IMR-90 (cell line): ENCODE measurements at regions not wholly inside any gene's neighbourhood (a gene's known extent, or its start where the extent isn't known, plus 50 kb on each side); places are given as distances from the start of the nearest gene placed in this dataset.
"Not testable (repeated sequence)": the region's sequence is repeated elsewhere in the genome, so short reads cannot be mapped to it uniquely, and the experiment has no call there.

Experiments
- ATAC-seq: fragments of 200-7000 bp; cut with Tn5 transposase; 2 replicates; pipeline ENCODE4 v1.9.1; 2020; ENCODE audit warnings: low read depth, mild to moderate bottlenecking, moderate library complexity
- BruUV-seq: library from RNA; stranded (reverse); fragments of 400-500 nt; replicated peaks from 2 replicates; lab custom pipeline; 2021; lab: Mats Ljungman, UMichigan
- CTCF ChIA-PET: fragments of 300-600 bp; formaldehyde crosslinking; extraction: SDS; loops from one replicate; lab custom pipeline; 2021; ENCODE audit warnings: antibody characterized with exemption; lab: Yijun Ruan, JAX
- POLR2A ChIA-PET: fragments of 300-600 bp; sonication (Branson Sonifier 250); formaldehyde crosslinking; loops from one replicate; lab custom pipeline; 2022; ENCODE audit warnings: antibody characterized with exemption; ENCODE audit not compliant: unreplicated experiment; lab: Charles Lee
- DNase-seq: peaks from one replicate; pipeline ENCODE4 v3.0.0; 2013
- H2AFZ ChIP-seq: replicated peaks from 2 replicates; pipeline ENCODE3; 2013; ENCODE audit warnings: low read length, mild to moderate bottlenecking; ENCODE audit not compliant: poor library complexity
- H2AK5ac ChIP-seq: 2 replicates; pipeline ENCODE4 v1.6.1; 2013; ENCODE audit warnings: low read depth, low read length, inconsistent platforms
- H2AK9ac ChIP-seq: replicated peaks from 2 replicates; pipeline ENCODE3; 2013; ENCODE audit warnings: mild to moderate bottlenecking, low read depth, low read length, moderate library complexity; ENCODE audit not compliant: poor library complexity
- H2BK120ac ChIP-seq: 2 replicates; pipeline ENCODE4 v1.6.1; 2013; ENCODE audit warnings: low read depth, low read length, inconsistent platforms
- H2BK15ac ChIP-seq: 3 replicates; pipeline ENCODE4 v1.6.1; 2013; ENCODE audit warnings: low read depth, low read length, inconsistent platforms
- H2BK20ac ChIP-seq: 2 replicates; pipeline ENCODE4 v1.6.1; 2013; ENCODE audit warnings: low read depth, mild to moderate bottlenecking, inconsistent platforms, low read length, moderate library complexity
- H2BK5ac ChIP-seq: 2 replicates; pipeline ENCODE4 v1.6.1; 2013; ENCODE audit warnings: mild to moderate bottlenecking, low read depth, low read length, inconsistent platforms; ENCODE audit not compliant: poor library complexity, severe bottlenecking
- H3K14ac ChIP-seq: replicated peaks from 2 replicates; pipeline ENCODE4 v1.6.1; 2013; ENCODE audit warnings: low read depth, low read length, inconsistent platforms
- H3K18ac ChIP-seq: 2 replicates; pipeline ENCODE4 v1.6.1; 2013; ENCODE audit warnings: low read depth, low read length, control low read depth
- H3K23ac ChIP-seq: 2 replicates; pipeline ENCODE4 v1.6.1; 2013; ENCODE audit warnings: low read depth, low read length, inconsistent platforms
- H3K27ac ChIP-seq: 2 replicates; pipeline ENCODE4 v1.5.1; 2013; ENCODE audit warnings: mild to moderate bottlenecking, control low read depth, low read length; ENCODE audit not compliant: insufficient read depth
- H3K27me3 ChIP-seq: 2 replicates; pipeline ENCODE4 v1.6.1; 2013; ENCODE audit warnings: low read length; ENCODE audit not compliant: control insufficient read depth, insufficient read depth
- H3K36me3 ChIP-seq: 2 replicates; pipeline ENCODE4 v1.6.1; 2013; ENCODE audit warnings: low read length, mixed read lengths; ENCODE audit not compliant: control insufficient read depth, insufficient read depth
- H3K4ac ChIP-seq: 2 replicates; pipeline ENCODE4 v1.6.1; 2013; ENCODE audit warnings: low read depth, low read length, inconsistent platforms
- H3K4me1 ChIP-seq: 2 replicates; pipeline ENCODE4 v1.6.1; 2013; ENCODE audit warnings: low read length, mixed read lengths; ENCODE audit not compliant: control insufficient read depth, insufficient read depth
- H3K4me2 ChIP-seq: 2 replicates; pipeline ENCODE4 v1.6.1; 2013; ENCODE audit warnings: low read depth, mild to moderate bottlenecking, control low read depth, low read length, moderate library complexity
- H3K4me3 ChIP-seq: 2 replicates; pipeline ENCODE4 v1.5.1; 2013; ENCODE audit warnings: low read depth, mild to moderate bottlenecking, control low read depth, low read length, moderate library complexity; ENCODE audit not compliant: insufficient read depth
- H3K56ac ChIP-seq: 2 replicates; pipeline ENCODE4 v1.6.1; 2013; ENCODE audit warnings: low read length, inconsistent platforms; ENCODE audit not compliant: insufficient read depth; ENCODE audit errors: extremely low read depth
- H3K79me1 ChIP-seq, 2 experiments: 2 replicates each; pipeline ENCODE4 v1.6.1; 2013; ENCODE audit warnings: low read length in 2 of 2, inconsistent platforms in 1 of 2, low read depth in 1 of 2
- H3K9ac ChIP-seq: 2 replicates; pipeline ENCODE4 v1.6.1; 2013; ENCODE audit warnings: low read depth, low read length, control low read depth
- H3K9me1 ChIP-seq: 2 replicates; pipeline ENCODE4 v1.6.1; 2013; ENCODE audit warnings: low read length, inconsistent platforms; ENCODE audit not compliant: insufficient read depth
- H3K9me3 ChIP-seq: 2 replicates; pipeline ENCODE4 v1.6.1; 2013; ENCODE audit warnings: low read length; ENCODE audit not compliant: control insufficient read depth, insufficient read depth
- H4K20me1 ChIP-seq: 2 replicates; pipeline ENCODE4 v1.6.1; 2013; ENCODE audit warnings: low read length, inconsistent platforms; ENCODE audit not compliant: insufficient read depth
- H4K5ac ChIP-seq: 2 replicates; pipeline ENCODE4 v1.6.1; 2013; ENCODE audit warnings: mild to moderate bottlenecking, low read depth, low read length, control low read depth
- H4K8ac ChIP-seq, 2 experiments: 2 replicates each; pipeline ENCODE4 v1.6.1; 2013; ENCODE audit warnings: low read depth in 2 of 2, low read length in 2 of 2, control low read depth in 1 of 2, inconsistent platforms in 1 of 2
- H4K91ac ChIP-seq: 2 replicates; pipeline ENCODE4 v1.6.1; 2013; ENCODE audit warnings: low read depth, low read length, inconsistent platforms; ENCODE audit not compliant: insufficient read depth
- WGBS, 2 experiments: methylation state at CpG; one replicate each; pipeline versions ENCODE4 v1.1.5 to v1.1.7; 2013; ENCODE audit warnings: missing lambda C conversion rate in 2 of 2; ENCODE audit not compliant: insufficient read length in 1 of 2; ENCODE audit errors: extremely low coverage in 2 of 2; 5-methylcytosine and 5-hydroxymethylcytosine counted together
- dilution Hi-C: fragments of 300-500 bp; cut with HindIII; formaldehyde crosslinking; loops from one replicate; pipeline ENCODE4 v1.14.3; 2018; ENCODE audit warnings: low sequenced_read_pairs; ENCODE audit not compliant: unreplicated experiment
- in situ Hi-C: fragments of 300-500 bp; cut with MboI; formaldehyde crosslinking; loops from 3 replicates; pipeline ENCODE4 v1.14.3; 2019; ENCODE audit warnings: low sequenced_read_pairs, inconsistent platforms, mixed read lengths
- intact Hi-C: fragments of 100-400 bp; cut with micrococcal nuclease; formaldehyde crosslinking; loops from 2 replicates; pipeline ENCODE4 v1.10.0; 2022

GRCh38 chrX:93019841-93020240 lies 653.5 kb downstream of the NAP1L3 start:
- ATAC-seq, H3K14ac ChIP-seq, H3K27me3 ChIP-seq, H2AK5ac ChIP-seq, H3K56ac ChIP-seq, intact Hi-C loops, H2AK9ac ChIP-seq, DNase-seq, H3K9me3 ChIP-seq, H3K79me1 ChIP-seq, H3K4ac ChIP-seq, H3K18ac ChIP-seq, H2BK20ac ChIP-seq, dilution Hi-C loops, H4K5ac ChIP-seq, H4K91ac ChIP-seq, H3K4me2 ChIP-seq, H3K9ac ChIP-seq, in situ Hi-C loops, CTCF ChIA-PET, H4K8ac ChIP-seq, BruUV-seq, H3K4me1 ChIP-seq, H2BK5ac ChIP-seq, H3K36me3 ChIP-seq, POLR2A ChIA-PET, H3K23ac ChIP-seq, H2BK15ac ChIP-seq, H3K4me3 ChIP-seq, H3K27ac ChIP-seq, H4K20me1 ChIP-seq, H2AFZ ChIP-seq, H3K9me1 ChIP-seq, H2BK120ac ChIP-seq: not testable (repeated sequence)
- WGBS, 2 experiments: no CpG with 5 or more reads among the region's 2 CpGs

GRCh38 chrX:93014481-93015030 lies 658.8 kb downstream of the NAP1L3 start:
- WGBS, 2 experiments: 0% methylated on average over 1 of the region's 1 CpG; no CpG with 5 or more reads in 1 of the 2 experiments
- H2AK5ac ChIP-seq, H2BK5ac ChIP-seq, intact Hi-C loops, BruUV-seq, H3K4me3 ChIP-seq, H3K9me1 ChIP-seq, POLR2A ChIA-PET, H4K20me1 ChIP-seq, H3K9me3 ChIP-seq, H3K4me1 ChIP-seq, H3K18ac ChIP-seq, dilution Hi-C loops, H3K79me1 ChIP-seq, ATAC-seq, H3K27ac ChIP-seq, CTCF ChIA-PET, H2AK9ac ChIP-seq, in situ Hi-C loops, H2AFZ ChIP-seq, H3K4ac ChIP-seq, H3K14ac ChIP-seq, H4K91ac ChIP-seq, DNase-seq, H2BK20ac ChIP-seq, H3K56ac ChIP-seq, H3K9ac ChIP-seq, H2BK120ac ChIP-seq, H4K8ac ChIP-seq, H3K4me2 ChIP-seq, H3K27me3 ChIP-seq, H3K23ac ChIP-seq, H3K36me3 ChIP-seq, H4K5ac ChIP-seq, H2BK15ac ChIP-seq: not testable (repeated sequence)
